Suppressor macrophage (primary cell): ENCODE measurements at regions not wholly inside any gene's neighbourhood (a gene's known extent, or its start where the extent isn't known, plus 50 kb on each side); places are given as distances from the start of the nearest gene placed in this dataset.
A peak's percentile ranks its signal among the peaks of the same experiment; 100 is the strongest.

ENCODE experiments used
- DNase-seq, 4 experiments: peaks; one replicate each; pipeline ENCODE4 v3.0.0-alpha.2; 2020 to 2022

- DNase-seq, result no peak
These were observed 356.7 kb upstream of the MYT1L start for GRCh38 chr2:2687745-2688144.

GRCh38 chr2:2686222-2686621 lies 355.1 kb upstream of the MYT1L start:
- DNase-seq, result peak in 3 of 4 experiments; percentile 18 to 30 (median 23)

- no peak for DNase-seq
These were observed 352.6 kb upstream of the MYT1L start for GRCh38 chr2:2683606-2684224.

GRCh38 chr2:2682700-2683342 lies 351.7 kb upstream of the MYT1L start:
- DNase-seq, result no peak

GRCh38 chr2:2681711-2682251 lies 350.7 kb upstream of the MYT1L start:
- DNase-seq, result peak; percentile 75 to 96 (median 86)

- DNase-seq, result no peak
These were observed 350.0 kb upstream of the MYT1L start for GRCh38 chr2:2681085-2681484.

- no peak for DNase-seq
These were observed 343.8 kb upstream of the MYT1L start for GRCh38 chr2:2674831-2675230.

- no peak for DNase-seq
These were observed 342.3 kb upstream of the MYT1L start for GRCh38 chr2:2673406-2673805.

- DNase-seq, result no peak
These were observed 341.2 kb upstream of the MYT1L start for GRCh38 chr2:2672249-2672648.

- DNase-seq, result no peak
These were observed 340.8 kb upstream of the MYT1L start for GRCh38 chr2:2671826-2672225.

GRCh38 chr2:2669316-2669715 lies 338.2 kb upstream of the MYT1L start:
- DNase-seq, result no peak

GRCh38 chr2:2668681-2669265 lies 337.7 kb upstream of the MYT1L start:
- no peak for DNase-seq

GRCh38 chr2:2667690-2668089 lies 336.6 kb upstream of the MYT1L start:
- DNase-seq, result no peak

GRCh38 chr2:2665834-2666133 lies 334.7 kb upstream of the MYT1L start:
- no peak for DNase-seq

GRCh38 chr2:2664989-2665833 lies 334.1 kb upstream of the MYT1L start:
- no peak for DNase-seq

- no peak for DNase-seq
These were observed 332.4 kb upstream of the MYT1L start for GRCh38 chr2:2663401-2664036.

- DNase-seq, result no peak
These were observed 331.8 kb upstream of the MYT1L start for GRCh38 chr2:2662847-2663356.

- DNase-seq, result no peak
These were observed 331.2 kb upstream of the MYT1L start for GRCh38 chr2:2662037-2662846.

GRCh38 chr2:2660789-2661355 lies 329.8 kb upstream of the MYT1L start:
- DNase-seq, result no peak

- no peak for DNase-seq
These were observed 326.3 kb upstream of the MYT1L start for GRCh38 chr2:2657121-2657962.
